ENCODE measurements at regions not wholly inside any gene's neighbourhood (a gene's known extent, or its start where the extent isn't known, plus 50 kb on each side); places are given as distances from the start of the nearest gene placed in this dataset.
"Not testable (repeated sequence)": the region's sequence is repeated elsewhere in the genome, so short reads cannot be mapped to it uniquely, and the experiment has no call there.

DNA sequence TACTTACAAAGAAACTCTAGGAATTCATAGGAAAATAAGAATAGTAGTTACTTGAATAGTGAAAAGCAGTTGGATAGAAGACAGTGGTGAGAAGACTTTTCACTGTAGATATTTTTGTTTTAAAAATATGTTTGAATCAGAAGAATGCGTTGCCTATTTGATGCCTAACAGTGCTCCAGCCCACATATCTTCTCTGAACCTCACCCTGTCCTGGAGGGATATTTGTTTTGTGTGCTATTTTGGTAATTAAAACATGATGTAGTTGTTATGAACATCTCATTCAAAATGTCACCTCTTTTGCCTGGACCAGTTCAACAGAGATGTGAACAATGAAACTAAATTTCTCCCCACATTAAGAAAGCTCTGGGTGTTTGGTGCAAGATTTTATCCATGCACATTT, 87.6 kb downstream of the CARTPT start:
- Histone ChIP-seq H3K4me3 (ENCODE audit: low read depth, low read length) (no peak overlapping the region), H3K36me3 (ENCODE audit: insufficient read depth) (no peaks in the 10 kb centered on the region), H3K27ac (ENCODE audit: low read depth) (no peak overlapping the region), H3K4me1 (ENCODE audit: insufficient read depth) (no peaks in the 10 kb centered on the region)
- WGBS = 93% methylated on average over 1 of the region's 1 CpG
- DNase-seq (ENCODE audit: extremely low spot score) = no peak

DNA sequence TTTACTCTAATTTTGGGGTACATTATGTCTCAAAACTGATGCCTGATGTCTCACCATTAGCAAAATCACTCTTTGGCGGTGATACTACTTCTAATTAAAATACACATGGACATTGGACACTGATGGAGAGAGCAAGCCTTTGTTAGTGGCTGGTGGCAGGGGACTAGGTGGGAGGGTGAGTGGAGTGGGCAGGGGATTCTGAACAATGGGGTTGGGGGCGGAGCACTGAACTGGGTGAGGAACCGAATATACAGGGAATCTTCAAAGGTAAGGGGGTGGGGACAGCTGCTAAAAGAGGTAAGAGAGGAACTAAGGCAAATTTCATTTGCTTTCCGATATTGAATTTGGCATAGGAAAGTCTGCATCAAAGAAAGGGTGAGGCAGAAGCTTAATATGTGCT, 88.8 kb downstream of the CARTPT start:
- 88% methylated on average over 4 of the region's 4 CpGs for WGBS
- no peaks in the 10 kb centered on the region for H3K4me1 ChIP-seq (ENCODE audit: insufficient read depth)
- no peak for DNase-seq (ENCODE audit: extremely low spot score)
- no peak overlapping the region for H3K4me3 ChIP-seq (ENCODE audit: low read depth, low read length)
- no peak overlapping the region for H3K27ac ChIP-seq (ENCODE audit: low read depth)
- H3K36me3 ChIP-seq (ENCODE audit: insufficient read depth) = no peaks in the 10 kb centered on the region

DNA sequence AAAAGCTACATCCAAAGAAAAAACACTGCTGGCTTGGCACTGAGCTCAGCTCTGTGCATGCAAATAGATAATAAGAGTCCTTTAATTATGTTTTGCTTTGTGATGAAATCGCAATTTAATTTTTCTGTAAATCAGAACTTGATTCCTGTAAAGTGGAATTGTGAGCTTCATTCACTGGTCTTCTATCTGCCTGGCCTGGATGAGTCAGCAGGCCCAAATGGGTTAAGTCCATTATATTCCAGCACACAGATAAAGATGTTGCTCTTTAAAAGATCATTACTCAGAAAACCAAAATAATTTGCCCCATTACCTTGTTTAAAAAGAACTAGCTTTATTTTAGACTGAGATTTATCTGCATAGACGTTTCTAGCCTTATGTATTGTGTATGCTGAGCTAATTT, 90.4 kb downstream of the CARTPT start:
- Histone ChIP-seq H3K36me3 (ENCODE audit: insufficient read depth) (no peaks in the 10 kb centered on the region), H3K27ac (ENCODE audit: low read depth) (peak overlapping the region; percentile 49), H3K4me3 (ENCODE audit: low read depth, low read length) (no peak overlapping the region), H3K4me1 (ENCODE audit: insufficient read depth) (no peaks in the 10 kb centered on the region)
- WGBS = 73% methylated on average over 2 of the region's 2 CpGs
- no peak for DNase-seq (ENCODE audit: extremely low spot score)

DNA sequence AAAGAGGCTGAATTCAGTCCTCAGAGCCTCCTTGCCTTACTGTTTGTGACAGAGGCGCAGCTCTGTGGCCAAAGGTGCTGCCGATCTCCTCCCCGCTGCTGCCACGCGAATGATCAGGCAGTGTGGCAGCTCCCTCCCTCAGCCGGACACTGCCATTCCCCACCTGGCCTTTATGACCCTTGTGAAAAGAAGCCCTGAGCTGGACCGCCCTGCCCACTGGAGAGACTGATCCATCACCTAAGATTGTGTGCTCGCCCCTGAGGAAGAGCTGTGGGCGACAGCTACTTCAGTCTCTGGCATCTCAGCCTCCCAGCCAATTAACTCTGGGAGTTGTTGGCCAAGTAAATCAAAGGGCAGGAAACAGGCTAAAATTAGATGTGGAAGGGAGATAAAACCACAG, 90.9 kb downstream of the CARTPT start:
- DNase-seq (ENCODE audit: extremely low spot score) = no peak
- Histone ChIP-seq H3K27ac (ENCODE audit: low read depth) (peak overlapping the region; percentile 49), H3K4me1 (ENCODE audit: insufficient read depth) (no peaks in the 10 kb centered on the region), H3K4me3 (ENCODE audit: low read depth, low read length) (no peak overlapping the region), H3K36me3 (ENCODE audit: insufficient read depth) (no peaks in the 10 kb centered on the region)
- WGBS = 64% methylated on average over 9 of the region's 9 CpGs

DNA sequence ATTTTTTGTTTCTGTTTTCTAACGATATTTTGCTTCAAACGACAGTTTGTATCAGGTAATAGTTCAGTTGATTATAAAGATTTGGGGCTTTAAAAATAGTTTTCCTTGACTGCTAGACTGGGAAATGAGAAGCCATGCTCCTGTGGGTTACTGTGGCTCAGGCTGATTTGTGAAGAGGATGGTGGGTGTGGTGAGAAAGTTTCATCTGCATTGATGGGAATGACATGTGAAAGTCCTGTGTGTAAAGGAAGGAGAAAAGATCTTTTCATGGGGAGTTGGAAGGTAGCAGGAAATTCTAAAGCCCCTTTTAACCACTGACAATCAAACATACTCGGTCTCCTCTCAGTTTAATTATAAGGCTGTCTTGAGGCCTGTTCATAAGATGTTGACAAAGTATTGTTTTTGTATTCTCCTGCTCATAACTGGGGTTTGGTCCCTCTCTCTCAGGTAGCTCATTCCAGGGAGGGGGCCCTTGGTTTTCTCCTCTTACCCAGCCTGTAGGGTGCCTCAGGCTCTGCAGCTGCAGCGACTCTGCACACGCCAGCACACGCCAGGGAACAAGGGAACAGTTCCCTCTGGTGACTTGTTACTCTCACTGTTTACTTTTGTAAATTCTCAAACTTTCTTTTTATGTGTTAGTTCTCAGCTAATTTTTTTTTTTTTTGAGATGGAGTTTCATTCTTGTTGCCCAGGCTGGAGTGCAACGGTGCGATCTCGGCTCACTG, 91.6 kb downstream of the CARTPT start:
- 63% methylated on average over 9 of the region's 9 CpGs for WGBS
- H3K36me3 ChIP-seq (ENCODE audit: insufficient read depth) = no peaks in the 10 kb centered on the region
- DNase-seq (ENCODE audit: extremely low spot score) = no peak
- peak overlapping the region; percentile 29 for H3K27ac ChIP-seq (ENCODE audit: low read depth)
- H3K4me3 ChIP-seq (ENCODE audit: low read depth, low read length) = no peak overlapping the region
- H3K4me1 ChIP-seq (ENCODE audit: insufficient read depth) = no peaks in the 10 kb centered on the region

DNA sequence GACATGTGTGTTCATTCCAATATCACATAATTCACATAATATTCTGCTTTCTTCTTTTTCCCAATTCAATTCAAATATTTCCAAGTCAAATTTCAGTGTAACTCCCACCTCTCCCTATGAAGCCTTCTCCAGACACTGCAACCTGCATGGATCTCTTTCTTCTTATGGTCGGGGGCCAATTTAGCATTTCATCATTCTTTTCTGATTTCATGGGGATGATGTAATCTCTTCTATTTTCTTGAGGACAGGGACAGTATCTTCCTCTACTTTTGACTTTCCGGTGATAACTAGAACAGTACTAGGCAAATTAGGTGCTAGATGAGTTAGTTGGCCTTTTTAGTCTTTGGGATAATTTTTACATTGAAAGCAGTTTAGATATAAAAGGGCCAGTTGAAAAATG, 92.7 kb downstream of the CARTPT start:
- Histone ChIP-seq H3K27ac (ENCODE audit: low read depth) (no peak overlapping the region), H3K4me1 (ENCODE audit: insufficient read depth) (no peaks in the 10 kb centered on the region), H3K36me3 (ENCODE audit: insufficient read depth) (no peaks in the 10 kb centered on the region), H3K4me3 (ENCODE audit: low read depth, low read length) (no peak overlapping the region)
- no peak for DNase-seq (ENCODE audit: extremely low spot score)
- 98% methylated on average over 2 of the region's 2 CpGs for WGBS

DNA sequence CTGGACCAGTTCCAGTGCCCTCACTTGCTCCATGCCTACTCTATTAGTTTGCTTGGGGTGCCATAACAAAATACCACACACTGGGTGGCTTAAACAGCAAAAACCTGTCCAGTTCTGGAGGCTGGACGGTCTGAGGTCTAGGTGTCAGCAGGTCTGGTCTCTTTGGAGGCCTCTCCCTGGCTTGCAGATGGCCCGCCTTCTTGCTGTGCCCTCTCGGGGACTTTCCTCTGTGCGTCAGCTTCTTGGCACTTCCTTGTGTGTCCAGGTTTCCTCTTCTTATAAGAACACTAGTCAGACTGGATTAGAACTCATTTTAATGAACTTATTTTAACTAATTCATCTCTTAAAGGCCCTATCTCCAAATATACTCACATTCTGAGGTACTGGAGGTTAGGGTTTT, 97.2 kb downstream of the CARTPT start:
- no peaks in the 10 kb centered on the region for H3K4me1 ChIP-seq (ENCODE audit: insufficient read depth)
- H3K36me3 ChIP-seq (ENCODE audit: insufficient read depth) = no peaks in the 10 kb centered on the region
- 71% methylated on average over 4 of the region's 4 CpGs for WGBS
- DNase-seq (ENCODE audit: extremely low spot score) = no peak
- no peak overlapping the region for H3K27ac ChIP-seq (ENCODE audit: low read depth)
- H3K4me3 ChIP-seq (ENCODE audit: low read depth, low read length) = no peak overlapping the region

DNA sequence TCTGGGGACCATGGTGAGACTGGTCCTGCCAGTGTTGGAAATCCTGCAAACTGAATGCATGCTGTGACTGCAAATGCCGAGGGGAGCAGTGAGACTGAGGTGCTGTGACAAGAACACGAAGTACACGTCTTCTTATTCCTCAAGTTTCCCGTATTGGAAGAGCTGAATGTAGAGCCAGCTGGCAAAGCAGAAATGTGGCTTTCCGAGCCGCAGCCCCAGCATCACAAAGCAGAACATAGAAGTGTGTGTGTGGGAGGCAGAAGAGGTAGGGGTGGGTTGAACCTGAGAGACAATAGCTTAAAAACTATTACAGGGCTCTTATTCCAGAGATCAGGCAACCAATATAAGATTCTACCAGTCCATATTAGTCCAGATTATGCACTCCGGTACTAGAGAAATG, 98.8 kb downstream of the CARTPT start:
- WGBS = 91% methylated on average over 7 of the region's 7 CpGs
- DNase-seq (ENCODE audit: extremely low spot score) = no peak
- no peak overlapping the region for H3K4me3 ChIP-seq (ENCODE audit: low read depth, low read length)

DNA sequence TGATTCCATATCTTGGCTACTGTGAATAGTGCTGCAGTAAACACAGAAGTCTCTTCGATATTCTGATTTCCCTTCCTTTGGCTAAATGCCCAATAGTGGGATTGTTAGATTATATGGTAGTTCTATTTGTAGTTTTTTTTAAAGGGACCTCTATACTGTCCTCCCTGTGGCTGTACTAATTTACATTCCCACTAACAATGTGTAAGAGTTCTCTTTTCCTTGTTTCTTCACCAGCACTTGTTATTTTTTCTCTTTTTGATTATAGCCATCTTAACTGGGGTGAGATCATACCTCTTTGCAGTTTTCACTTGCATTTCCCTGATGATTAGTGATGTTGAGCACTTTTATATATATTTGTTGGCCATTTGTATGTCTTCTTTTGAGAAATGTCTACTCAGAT, 102.0 kb downstream of the CARTPT start:
- Histone ChIP-seq H3K4me1 (ENCODE audit: insufficient read depth) (no peaks in the 10 kb centered on the region), H3K27ac (ENCODE audit: low read depth) (no peak overlapping the region), H3K4me3 (ENCODE audit: low read depth, low read length) (no peak overlapping the region), H3K36me3 (ENCODE audit: insufficient read depth) (no peaks in the 10 kb centered on the region)
- 85% methylated on average over 1 of the region's 1 CpG for WGBS
- no peak for DNase-seq (ENCODE audit: extremely low spot score)

More for the DNA sequence above, 98.8 kb downstream of the CARTPT start:
- no peak overlapping the region for H3K27ac ChIP-seq (ENCODE audit: low read depth)
- H3K36me3 ChIP-seq (ENCODE audit: insufficient read depth) = no peaks in the 10 kb centered on the region
- H3K4me1 ChIP-seq (ENCODE audit: insufficient read depth) = no peaks in the 10 kb centered on the region

DNA sequence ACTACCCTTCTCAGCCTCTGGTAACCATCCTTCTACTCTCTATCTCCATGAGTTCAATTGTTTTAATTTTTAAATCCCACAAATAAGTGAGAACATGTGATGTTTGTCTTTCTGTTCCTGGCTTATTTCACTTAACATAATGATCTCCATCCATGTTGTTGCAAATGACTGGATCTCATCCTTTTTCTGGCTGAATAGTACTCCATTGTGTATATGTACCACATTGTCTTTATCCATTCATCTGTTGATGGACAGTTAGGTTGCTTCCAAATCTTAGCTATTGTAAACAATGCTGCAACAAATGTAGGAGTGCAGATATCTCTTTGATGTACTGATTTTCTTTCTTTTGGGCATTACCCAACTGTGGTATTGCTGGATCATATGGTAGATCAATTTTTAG, 103.0 kb downstream of the CARTPT start:
- H3K27ac ChIP-seq (ENCODE audit: low read depth); H3K36me3 ChIP-seq (ENCODE audit: insufficient read depth); DNase-seq (ENCODE audit: extremely low spot score); H3K4me1 ChIP-seq (ENCODE audit: insufficient read depth); H3K4me3 ChIP-seq (ENCODE audit: low read depth, low read length): not testable (repeated sequence)

DNA sequence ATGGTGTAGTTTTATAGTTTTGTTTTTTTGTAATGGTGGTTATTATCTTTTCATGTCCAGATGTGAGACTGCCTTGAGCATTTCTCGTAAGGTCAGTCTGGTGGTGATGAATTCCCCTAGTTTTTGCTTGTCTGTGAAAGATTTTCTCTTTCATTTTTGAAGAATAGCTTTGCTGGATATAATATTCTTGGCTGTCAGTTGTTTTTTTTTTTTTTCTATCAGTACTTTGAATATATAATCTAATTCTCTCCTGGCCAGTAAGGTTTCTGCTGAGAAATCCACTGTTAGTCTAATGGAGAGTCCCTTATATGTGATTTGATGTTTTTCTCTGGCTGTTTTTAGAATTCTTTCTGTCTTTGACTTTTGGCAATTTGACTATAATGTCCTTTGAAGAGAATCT, 106.9 kb downstream of the CARTPT start:
- Histone ChIP-seq H3K36me3 (ENCODE audit: insufficient read depth) (no peaks in the 10 kb centered on the region), H3K4me3 (ENCODE audit: low read depth, low read length) (no peak overlapping the region), H3K27ac (ENCODE audit: low read depth) (no peak overlapping the region), H3K4me1 (ENCODE audit: insufficient read depth) (no peaks in the 10 kb centered on the region)
- 87% methylated on average over 1 of the region's 1 CpG for WGBS
- DNase-seq (ENCODE audit: extremely low spot score) = no peak

DNA sequence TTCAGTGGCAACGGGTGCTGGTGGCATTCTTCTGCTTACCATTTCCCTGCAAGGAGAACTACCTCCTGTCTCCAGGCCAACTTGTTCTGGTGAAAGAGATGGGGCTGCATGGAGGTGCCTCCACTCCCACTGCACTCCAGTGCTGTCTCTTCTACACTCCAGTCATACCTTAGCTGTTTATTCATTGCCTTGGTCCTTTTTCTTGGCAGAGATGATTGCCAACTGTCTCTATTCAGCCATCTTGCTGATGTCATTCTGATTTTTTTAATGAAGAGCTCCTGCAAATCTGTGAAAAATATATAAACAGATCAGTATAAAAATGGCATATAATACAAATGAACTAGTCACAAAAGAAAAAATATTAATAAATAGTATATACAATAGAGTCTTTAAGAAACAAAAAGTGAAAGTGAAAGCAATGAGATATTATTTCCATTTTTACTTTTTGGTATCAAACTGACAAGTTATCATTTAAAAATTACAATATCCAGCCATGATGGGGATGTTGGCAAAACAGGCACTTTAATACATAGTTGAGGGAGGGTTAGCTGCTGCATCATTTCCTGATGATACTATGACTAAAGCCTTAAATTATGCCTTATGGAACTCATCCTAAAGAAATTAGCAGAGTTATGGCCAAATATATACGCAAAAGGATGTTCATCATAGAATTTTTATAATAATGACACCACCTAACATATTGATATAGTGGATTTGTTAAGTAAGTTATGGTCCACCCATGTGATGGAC, 109.4 kb downstream of the CARTPT start:
- no peak for DNase-seq (ENCODE audit: extremely low spot score)
- H3K27ac ChIP-seq (ENCODE audit: low read depth) = no peak overlapping the region
- no peak overlapping the region for H3K4me3 ChIP-seq (ENCODE audit: low read depth, low read length)
- peaks cover 1% of the 10 kb centered on the region for H3K4me1 ChIP-seq (ENCODE audit: insufficient read depth)
- WGBS = 90% methylated on average over 2 of the region's 2 CpGs
- H3K36me3 ChIP-seq (ENCODE audit: insufficient read depth) = no peaks in the 10 kb centered on the region

DNA sequence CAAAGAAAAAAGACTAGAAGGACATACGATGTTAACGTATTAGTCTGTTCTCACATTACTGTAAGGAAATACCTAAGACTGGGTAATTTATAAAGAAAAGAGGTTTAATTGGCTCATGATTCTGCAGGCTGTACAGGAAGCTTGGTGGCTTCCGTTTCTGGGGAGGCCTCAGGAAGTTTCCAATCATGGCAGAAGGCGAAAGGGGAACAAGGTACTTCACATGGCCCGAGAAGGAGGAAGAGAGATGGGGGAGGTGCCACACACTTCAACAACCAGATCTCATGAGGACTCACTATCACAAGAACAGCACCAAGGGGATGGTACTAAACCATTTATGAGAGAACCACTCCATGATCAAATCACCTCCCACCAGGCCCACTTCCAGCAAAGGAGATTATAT, 110.1 kb downstream of the CARTPT start:
- DNase-seq (ENCODE audit: extremely low spot score) = no peak
- Histone ChIP-seq H3K36me3 (ENCODE audit: insufficient read depth) (no peaks in the 10 kb centered on the region), H3K4me1 (ENCODE audit: insufficient read depth) (peaks cover 1% of the 10 kb centered on the region), H3K4me3 (ENCODE audit: low read depth, low read length) (no peak overlapping the region), H3K27ac (ENCODE audit: low read depth) (no peak overlapping the region)
- 85% methylated on average over 5 of the region's 5 CpGs for WGBS

DNA sequence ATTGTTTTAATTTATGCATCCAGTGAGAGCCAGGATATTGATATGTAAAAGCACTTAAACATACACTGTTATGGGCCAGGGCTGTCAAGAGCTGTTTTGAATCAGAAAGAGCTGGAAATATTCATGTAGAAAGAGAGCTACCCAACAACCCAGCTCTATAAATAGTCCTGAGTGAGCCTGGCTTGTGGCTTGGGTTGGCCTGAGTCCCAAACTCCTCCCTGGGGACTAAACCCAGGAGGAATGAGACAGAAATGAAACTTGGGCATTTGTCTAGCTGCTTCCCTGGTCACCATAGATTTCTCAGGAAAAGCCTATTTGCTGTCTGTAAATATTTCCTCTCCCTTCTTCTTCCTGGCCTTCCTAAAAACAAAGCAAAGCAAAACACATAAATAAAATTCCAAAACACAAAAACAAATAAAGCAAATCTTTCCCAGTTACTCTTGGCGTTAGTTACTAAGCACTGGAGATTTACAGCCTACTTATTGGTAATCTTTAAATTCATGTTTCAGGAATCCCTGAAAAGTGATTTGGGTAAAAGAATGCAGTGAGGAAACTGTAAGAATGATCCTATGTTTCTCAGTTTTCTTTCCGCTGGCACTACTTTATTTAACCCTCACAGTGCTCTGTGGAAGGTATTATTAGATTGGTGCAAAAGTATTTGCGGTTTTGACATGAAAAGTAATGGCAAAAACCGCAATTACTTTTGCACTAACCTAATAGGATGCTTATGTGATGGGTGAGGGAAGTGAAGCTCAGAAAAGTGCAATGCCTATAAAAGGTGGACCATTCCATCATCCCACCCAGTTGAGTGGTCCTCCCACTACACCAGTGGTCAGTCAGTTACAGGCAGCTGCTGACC, 111.8 kb downstream of the CARTPT start:
- Histone ChIP-seq H3K36me3 (ENCODE audit: insufficient read depth) (no peaks in the 10 kb centered on the region), H3K27ac (ENCODE audit: low read depth) (no peak overlapping the region), H3K4me1 (ENCODE audit: insufficient read depth) (peaks cover 1% of the 10 kb centered on the region), H3K4me3 (ENCODE audit: low read depth, low read length) (no peak overlapping the region)
- peak; percentile 46 for DNase-seq (ENCODE audit: extremely low spot score)
- 59% methylated on average over 4 of the region's 4 CpGs for WGBS
